BE2C (cell line): ENCODE measurements at regions not wholly inside any gene's neighbourhood (a gene's known extent, or its start where the extent isn't known, plus 50 kb on each side); places are given as distances from the start of the nearest gene placed in this dataset.

Experiments
- DNase-seq: peaks from one replicate; pipeline ENCODE4 v3.0.0-alpha.2; 2020
- H3K27me3 ChIP-seq: fragments of 250-450 bp; sonication (Bioruptor Pico); 2 replicates; pipeline ENCODE4 v1.5.1; 2020; ENCODE audit warnings: mild to moderate bottlenecking
- H3K36me3 ChIP-seq: fragments of 250-450 bp; sonication (Bioruptor Pico); 2 replicates; pipeline ENCODE4 v1.5.1; 2020; ENCODE audit warnings: mild to moderate bottlenecking
- H3K4me1 ChIP-seq: fragments of 250-450 bp; sonication (Bioruptor Pico); 2 replicates; pipeline ENCODE4 v1.5.1; 2020
- H3K4me3 ChIP-seq: 2 replicates; pipeline ENCODE4 v1.5.1; 2011; ENCODE audit warnings: low read depth, low read length
- H3K9me3 ChIP-seq: fragments of 250-450 bp; sonication (Bioruptor Pico); 2 replicates; pipeline ENCODE4 v1.5.1; 2020
- CTCF ChIP-seq: IDR thresholded peaks from 2 replicates; pipeline ENCODE4 v1.5.1; 2012; ENCODE audit warnings: mild to moderate bottlenecking, low read depth, low read length

DNA sequence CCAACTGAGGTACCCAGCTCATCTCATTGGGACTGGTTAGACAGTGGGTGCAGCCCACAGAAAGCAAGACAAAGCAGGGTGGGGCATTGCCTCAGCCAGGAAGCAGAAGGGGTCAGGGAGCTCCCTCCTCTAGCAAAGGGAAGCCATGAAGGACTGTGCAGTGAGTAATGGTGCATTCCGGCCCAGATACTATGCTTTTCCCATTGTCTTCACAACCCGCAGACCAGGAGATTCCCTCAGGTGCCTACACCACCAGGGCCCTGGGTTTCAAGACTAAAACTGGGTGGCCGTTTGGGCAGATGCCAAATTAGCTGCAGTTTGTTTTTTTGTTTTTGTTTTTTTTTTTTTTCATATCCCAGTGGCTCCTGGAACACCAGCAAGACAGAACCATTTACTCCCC, 235.3 kb downstream of the TACR3 start:
- Histone ChIP-seq H3K9me3 (no peaks in the 10 kb centered on the region), H3K4me1 (no peaks in the 10 kb centered on the region), H3K27me3 (no peaks in the 10 kb centered on the region), H3K4me3 (no peak overlapping the region), H3K36me3 (no peaks in the 10 kb centered on the region)
- no peak for DNase-seq
- TF ChIP-seq CTCF = no peak

GRCh38 chr4:103482893-103483292, 236.9 kb downstream of the TACR3 start:
- Histone ChIP-seq H3K27me3 (no peaks in the 10 kb centered on the region), H3K4me3 (no peak overlapping the region), H3K36me3 (no peaks in the 10 kb centered on the region), H3K4me1 (no peaks in the 10 kb centered on the region), H3K9me3 (no peaks in the 10 kb centered on the region)
- no peak for TF ChIP-seq CTCF
- DNase-seq = no peak

DNA sequence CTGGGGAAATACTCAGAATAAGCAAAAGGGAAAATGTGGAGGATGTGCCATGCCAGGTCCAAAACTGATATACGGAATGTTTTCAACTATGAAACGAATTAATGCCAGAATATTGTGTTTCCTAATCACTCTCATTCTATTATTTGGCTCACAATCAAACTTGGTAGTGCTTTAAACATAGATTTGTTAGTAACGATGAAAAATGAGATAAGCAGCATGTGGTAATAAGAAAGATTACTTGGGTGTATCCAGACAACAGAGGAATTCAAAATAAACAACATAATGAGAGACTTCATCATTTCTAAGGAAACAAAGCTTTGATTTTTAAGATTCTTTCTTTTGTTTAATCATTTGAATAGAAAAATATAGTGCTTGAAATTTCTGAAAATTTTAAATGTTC, 237.3 kb downstream of the TACR3 start:
- no peak overlapping the region for H3K4me3 ChIP-seq
- no peaks in the 10 kb centered on the region for H3K9me3 ChIP-seq
- no peaks in the 10 kb centered on the region for H3K4me1 ChIP-seq
- no peak for TF ChIP-seq CTCF
- H3K27me3 ChIP-seq = no peaks in the 10 kb centered on the region
- H3K36me3 ChIP-seq = no peaks in the 10 kb centered on the region
- DNase-seq = no peak

- Histone ChIP-seq H3K4me1 (no peaks in the 10 kb centered on the region), H3K4me3 (no peak overlapping the region), H3K27me3 (no peaks in the 10 kb centered on the region), H3K9me3 (no peaks in the 10 kb centered on the region), H3K36me3 (no peaks in the 10 kb centered on the region)
- no peak for DNase-seq
- no peak for TF ChIP-seq CTCF
Observed at GRCh38 chr4:103478734-103479133, 241.1 kb downstream of the TACR3 start.

DNA sequence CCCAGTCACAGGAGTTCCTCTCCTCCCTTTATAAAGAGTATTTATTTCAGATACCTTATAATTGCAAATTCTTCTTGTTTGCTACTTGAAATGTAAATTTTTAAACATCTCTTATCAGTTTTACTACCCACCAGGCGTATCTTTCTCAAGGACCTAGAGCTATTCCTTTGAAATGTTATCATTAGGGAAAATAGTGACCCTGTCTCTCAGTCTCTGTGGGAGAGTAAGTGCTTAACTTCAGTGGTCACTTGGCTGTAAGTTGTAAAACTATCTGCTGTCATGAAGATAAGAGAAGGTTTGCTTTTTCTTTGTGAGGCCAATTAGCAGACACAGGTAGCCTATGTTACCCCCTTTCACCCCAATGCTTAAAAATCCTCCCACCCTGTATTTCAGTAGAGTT, 241.6 kb downstream of the TACR3 start:
- no peak for TF ChIP-seq CTCF
- DNase-seq = no peak
- H3K36me3 ChIP-seq = no peaks in the 10 kb centered on the region

GRCh38 chr4:103457566-103457965, 259.4 kb upstream of the CENPE start:
- H3K27me3 ChIP-seq = no peaks in the 10 kb centered on the region
- no peak for TF ChIP-seq CTCF
- no peak overlapping the region for H3K4me3 ChIP-seq
- no peaks in the 10 kb centered on the region; the same call in 1 of the 2 replicates for H3K9me3 ChIP-seq
- no peak for DNase-seq
- no peaks in the 10 kb centered on the region for H3K4me1 ChIP-seq
- no peaks in the 10 kb centered on the region for H3K36me3 ChIP-seq

More for the DNA sequence above, 241.6 kb downstream of the TACR3 start:
- no peaks in the 10 kb centered on the region for H3K9me3 ChIP-seq
- H3K4me3 ChIP-seq = no peak overlapping the region
- no peaks in the 10 kb centered on the region for H3K4me1 ChIP-seq
- no peaks in the 10 kb centered on the region for H3K27me3 ChIP-seq
